ENCODE measurements at regions not wholly inside any gene's neighbourhood (a gene's known extent, or its start where the extent isn't known, plus 50 kb on each side); places are given as distances from the start of the nearest gene placed in this dataset.

DNA sequence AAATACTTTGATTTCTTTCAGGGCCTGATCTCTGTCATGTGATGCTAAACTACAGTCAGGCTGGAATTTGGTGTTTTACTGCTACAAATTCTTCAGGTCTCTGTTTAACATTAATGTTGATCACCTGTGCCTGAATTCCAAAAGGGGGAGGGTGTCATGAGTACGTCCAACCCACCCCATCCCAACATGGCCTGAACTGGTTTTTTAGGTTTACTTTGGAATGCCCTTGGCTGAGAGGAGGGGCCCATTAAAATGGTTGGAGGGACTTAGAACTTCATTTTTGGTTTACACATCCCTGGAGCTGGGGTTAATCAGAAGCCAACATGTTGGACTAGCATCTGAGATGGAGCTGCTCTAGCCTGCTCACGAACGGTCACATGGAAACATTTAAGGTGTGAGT lies 60.8 kb upstream of the CFAP46 start:
- DNase-seq (ENCODE audit: low read depth in 1 of 2, low spot score in 1 of 2) (no peak), FAIRE-seq (no peak), ATAC-seq (no peak)
- POLR2A ChIA-PET, result no interaction called here
- no peaks in the 10 kb centered on the region for H3K4me1 ChIP-seq
- 26% methylated on average over 3 of the region's 3 CpGs for WGBS (ENCODE audit: missing lambda C conversion rate)
- H3K4me2 ChIP-seq, result no peak overlapping the region
- TF ChIP-seq POLR2A (IDR thresholded peaks at IDR 0.05; ENCODE audit: low read length), result no peak
- TF ChIP-seq SMC3 (IDR thresholded peaks at IDR 0.05), result no peak
- no peak for TF ChIP-seq RARB (CRISPR knock-in tag; IDR thresholded peaks at IDR 0.05)
- TF ChIP-seq CHD2 (IDR thresholded peaks at IDR 0.05; ENCODE audit: low read length, partially characterized antibody), result no peak
- no peak for TF ChIP-seq HOXB13 (CRISPR knock-in tag; IDR thresholded peaks at IDR 0.05; ENCODE audit: low read depth)
- TF ChIP-seq ZNF302 (CRISPR knock-in tag; IDR thresholded peaks at IDR 0.05), result no peak
- no peak for TF ChIP-seq ESRRA (IDR thresholded peaks at IDR 0.05; ENCODE audit: borderline replicate concordance, low read length)
- no peak for TF ChIP-seq HOXB5 (CRISPR knock-in tag; IDR thresholded peaks at IDR 0.05)
- TF ChIP-seq, protein P1, sequence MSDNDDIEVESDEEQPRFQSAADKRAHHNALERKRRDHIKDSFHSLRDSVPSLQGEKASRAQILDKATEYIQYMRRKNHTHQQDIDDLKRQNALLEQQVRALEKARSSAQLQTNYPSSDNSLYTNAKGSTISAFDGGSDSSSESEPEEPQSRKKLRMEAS (IDR thresholded peaks at IDR 0.05), result no peak
- no peak for TF ChIP-seq KDM5A (IDR thresholded peaks at IDR 0.05)
- no peak for TF ChIP-seq ZFP36 (IDR thresholded peaks at IDR 0.05; ENCODE audit: borderline replicate concordance, partially characterized antibody)
- no peak for TF ChIP-seq TP53 (CRISPR knock-in tag; IDR thresholded peaks at IDR 0.05)
- TF ChIP-seq EHF (CRISPR knock-in tag; IDR thresholded peaks at IDR 0.05), result no peak
- TF ChIP-seq CEBPB (IDR thresholded peaks at IDR 0.05), result no peak
- no peak for TF ChIP-seq NR3C1 (IDR thresholded peaks at IDR 0.05)
- H3K9me3 ChIP-seq, result no peaks in the 10 kb centered on the region
- no peak overlapping the region for H3K4me3 ChIP-seq
- no peak overlapping the region for H3K27ac ChIP-seq
- CTCF ChIA-PET, result no interaction called here

DNA sequence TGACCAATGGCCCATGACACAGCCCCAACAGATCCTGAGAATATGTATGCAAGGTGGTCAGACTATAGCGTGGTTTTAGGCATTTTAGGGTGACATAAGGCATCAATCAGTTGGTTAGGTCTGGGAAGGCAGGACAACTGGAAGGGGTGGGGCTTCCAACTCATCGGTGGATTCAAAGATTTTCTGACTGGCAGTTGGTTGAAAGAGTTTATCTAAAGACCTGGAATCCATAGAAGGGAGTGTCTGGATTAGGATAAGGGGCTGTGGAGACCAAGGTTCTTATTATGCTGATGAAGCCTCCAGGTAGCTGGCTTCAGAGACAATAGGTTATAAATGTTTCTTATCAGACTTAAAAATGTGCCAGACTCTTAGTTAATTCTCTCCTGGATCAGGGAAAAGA lies 60.3 kb upstream of the CFAP46 start:
- CTCF ChIA-PET, result no interaction called here
- DNase-seq (ENCODE audit: low read depth in 1 of 2, low spot score in 1 of 2) (no peak), FAIRE-seq (no peak), ATAC-seq (no peak)
- no peaks in the 10 kb centered on the region for H3K4me1 ChIP-seq
- no peak overlapping the region for H3K4me3 ChIP-seq
- TF ChIP-seq, protein P2, sequence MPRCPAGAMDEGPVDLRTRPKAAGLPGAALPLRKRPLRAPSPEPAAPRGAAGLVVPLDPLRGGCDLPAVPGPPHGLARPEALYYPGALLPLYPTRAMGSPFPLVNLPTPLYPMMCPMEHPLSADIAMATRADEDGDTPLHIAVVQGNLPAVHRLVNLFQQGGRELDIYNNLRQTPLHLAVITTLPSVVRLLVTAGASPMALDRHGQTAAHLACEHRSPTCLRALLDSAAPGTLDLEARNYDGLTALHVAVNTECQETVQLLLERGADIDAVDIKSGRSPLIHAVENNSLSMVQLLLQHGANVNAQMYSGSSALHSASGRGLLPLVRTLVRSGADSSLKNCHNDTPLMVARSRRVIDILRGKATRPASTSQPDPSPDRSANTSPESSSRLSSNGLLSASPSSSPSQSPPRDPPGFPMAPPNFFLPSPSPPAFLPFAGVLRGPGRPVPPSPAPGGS (IDR thresholded peaks at IDR 0.05), result no peak
- TF ChIP-seq, protein P3, sequence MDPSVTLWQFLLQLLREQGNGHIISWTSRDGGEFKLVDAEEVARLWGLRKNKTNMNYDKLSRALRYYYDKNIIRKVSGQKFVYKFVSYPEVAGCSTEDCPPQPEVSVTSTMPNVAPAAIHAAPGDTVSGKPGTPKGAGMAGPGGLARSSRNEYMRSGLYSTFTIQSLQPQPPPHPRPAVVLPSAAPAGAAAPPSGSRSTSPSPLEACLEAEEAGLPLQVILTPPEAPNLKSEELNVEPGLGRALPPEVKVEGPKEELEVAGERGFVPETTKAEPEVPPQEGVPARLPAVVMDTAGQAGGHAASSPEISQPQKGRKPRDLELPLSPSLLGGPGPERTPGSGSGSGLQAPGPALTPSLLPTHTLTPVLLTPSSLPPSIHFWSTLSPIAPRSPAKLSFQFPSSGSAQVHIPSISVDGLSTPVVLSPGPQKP (IDR thresholded peaks at IDR 0.05; ENCODE audit: low read depth, low read length), result no peak
- TF ChIP-seq PHF8 (IDR thresholded peaks at IDR 0.05; ENCODE audit: borderline replicate concordance, low read depth), result no peak
- TF ChIP-seq MAZ (IDR thresholded peaks at IDR 0.05; ENCODE audit: borderline replicate concordance, low read depth, low read length), result no peak
- TF ChIP-seq CHD2 (IDR thresholded peaks at IDR 0.05; ENCODE audit: low read length, partially characterized antibody), result no peak
- no peak for TF ChIP-seq CBX8 (IDR thresholded peaks at IDR 0.05)
- no peak for TF ChIP-seq HOXB5 (CRISPR knock-in tag; IDR thresholded peaks at IDR 0.05)
- H3K4me2 ChIP-seq, result no peak overlapping the region
- no peaks in the 10 kb centered on the region for H3K9me3 ChIP-seq
- POLR2A ChIA-PET, result no interaction called here
- 29% methylated on average over 2 of the region's 2 CpGs for WGBS (ENCODE audit: missing lambda C conversion rate)
- H3K27ac ChIP-seq, result no peak overlapping the region

DNA sequence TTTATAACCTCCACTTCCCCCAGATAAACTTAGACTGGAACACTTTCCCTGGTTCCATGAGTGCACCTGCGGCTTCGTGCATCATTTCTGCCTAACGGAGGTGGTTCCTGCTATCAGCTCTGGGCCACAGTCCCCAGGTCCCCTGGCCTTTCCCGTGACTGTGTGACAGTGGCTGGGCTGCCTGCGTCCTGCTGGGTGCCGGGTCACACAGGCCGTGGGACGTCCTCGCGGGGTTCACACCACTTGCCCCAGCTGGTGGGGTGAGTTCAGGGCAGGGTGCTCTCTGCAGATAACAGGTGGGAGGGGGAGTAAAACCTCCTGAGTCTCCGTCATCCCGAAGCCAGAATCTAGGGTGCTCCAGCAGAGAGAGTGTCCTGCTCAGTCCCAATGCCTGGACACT lies 58.7 kb upstream of the CFAP46 start:
- DNase-seq (ENCODE audit: low read depth in 1 of 2, low spot score in 1 of 2) (no peak), ATAC-seq (no peak), FAIRE-seq (no peak)
- POLR2A ChIA-PET, result no interaction called here
- no peaks in the 10 kb centered on the region for H3K9me3 ChIP-seq
- no peak overlapping the region for H3K4me2 ChIP-seq
- no peak overlapping the region for H3K4me3 ChIP-seq
- no peak for TF ChIP-seq EHMT2 (IDR thresholded peaks at IDR 0.05; ENCODE audit: low read depth)
- TF ChIP-seq CHD4 (IDR thresholded peaks at IDR 0.05; ENCODE audit: borderline replicate concordance), result no peak
- TF ChIP-seq ZC3H11A (IDR thresholded peaks at IDR 0.05), result no peak
- no peak for TF ChIP-seq EP300 (IDR thresholded peaks at IDR 0.05)
- no peak for TF ChIP-seq MAFK (IDR thresholded peaks at IDR 0.05; ENCODE audit: partially characterized antibody)
- TF ChIP-seq POLR2AphosphoS2 (conservative IDR thresholded peaks at IDR 0.05; ENCODE audit: low read length), result no peak
- no peak for TF ChIP-seq CHD2 (IDR thresholded peaks at IDR 0.05; ENCODE audit: low read length, partially characterized antibody)
- TF ChIP-seq POLR2A (IDR thresholded peaks at IDR 0.05; ENCODE audit: low read length), result no peak
- TF ChIP-seq BHLHE40 (IDR thresholded peaks at IDR 0.05; ENCODE audit: low read depth, low read length), result no peak
- TF ChIP-seq, protein P1 (IDR thresholded peaks at IDR 0.05), result no peak
- no peak for TF ChIP-seq SMC3 (IDR thresholded peaks at IDR 0.05)
- TF ChIP-seq RCOR1 (IDR thresholded peaks at IDR 0.05; ENCODE audit: low read depth, low read length), result no peak
- TF ChIP-seq, protein P4, sequence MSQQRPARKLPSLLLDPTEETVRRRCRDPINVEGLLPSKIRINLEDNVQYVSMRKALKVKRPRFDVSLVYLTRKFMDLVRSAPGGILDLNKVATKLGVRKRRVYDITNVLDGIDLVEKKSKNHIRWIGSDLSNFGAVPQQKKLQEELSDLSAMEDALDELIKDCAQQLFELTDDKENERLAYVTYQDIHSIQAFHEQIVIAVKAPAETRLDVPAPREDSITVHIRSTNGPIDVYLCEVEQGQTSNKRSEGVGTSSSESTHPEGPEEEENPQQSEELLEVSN (IDR thresholded peaks at IDR 0.05; ENCODE audit: borderline replicate concordance, low read depth), result no peak
- CTCF ChIA-PET, result no interaction called here
- 47% methylated on average over 6 of the region's 12 CpGs for WGBS (ENCODE audit: missing lambda C conversion rate)
- H3K4me1 ChIP-seq, result no peaks in the 10 kb centered on the region
- H3K27ac ChIP-seq, result no peak overlapping the region

Data from A549 (cell line).